GM21619 (cell line): ENCODE measurements at regions not wholly inside any gene's neighbourhood (a gene's known extent, or its start where the extent isn't known, plus 50 kb on each side); places are given as distances from the start of the nearest gene placed in this dataset.
"Not testable (repeated sequence)": the region's sequence is repeated elsewhere in the genome, so short reads cannot be mapped to it uniquely, and the experiment has no call there.

Source experiments
- ATAC-seq: cut with Tn5 transposase; IDR thresholded peaks from one replicate; pipeline ENCODE4 v1.9.1; 2021; ENCODE audit not compliant: unreplicated experiment

DNA sequence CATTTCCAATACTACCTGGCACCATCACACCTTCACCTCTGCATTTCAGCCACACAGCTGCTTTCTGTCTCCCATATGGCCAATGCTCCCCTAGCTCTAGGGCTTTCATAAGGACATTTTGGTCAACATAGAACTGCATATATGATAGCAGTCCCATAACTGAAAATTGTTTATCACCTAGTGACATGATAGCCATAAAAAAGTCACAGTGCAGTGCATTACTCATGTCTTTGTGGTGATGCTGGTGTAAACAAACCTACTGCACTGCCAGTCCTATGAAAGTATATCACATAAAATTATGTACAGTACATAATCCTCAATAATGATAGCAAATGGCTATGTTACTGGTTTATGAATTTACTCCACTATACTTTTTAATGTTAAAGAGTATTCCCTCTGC is 221.0 kb downstream of the NAF1 start:
- no peak for ATAC-seq

- ATAC-seq = no peak
Measured at GRCh38 chr4:162943263-162943662, 223.4 kb downstream of the NAF1 start.

DNA sequence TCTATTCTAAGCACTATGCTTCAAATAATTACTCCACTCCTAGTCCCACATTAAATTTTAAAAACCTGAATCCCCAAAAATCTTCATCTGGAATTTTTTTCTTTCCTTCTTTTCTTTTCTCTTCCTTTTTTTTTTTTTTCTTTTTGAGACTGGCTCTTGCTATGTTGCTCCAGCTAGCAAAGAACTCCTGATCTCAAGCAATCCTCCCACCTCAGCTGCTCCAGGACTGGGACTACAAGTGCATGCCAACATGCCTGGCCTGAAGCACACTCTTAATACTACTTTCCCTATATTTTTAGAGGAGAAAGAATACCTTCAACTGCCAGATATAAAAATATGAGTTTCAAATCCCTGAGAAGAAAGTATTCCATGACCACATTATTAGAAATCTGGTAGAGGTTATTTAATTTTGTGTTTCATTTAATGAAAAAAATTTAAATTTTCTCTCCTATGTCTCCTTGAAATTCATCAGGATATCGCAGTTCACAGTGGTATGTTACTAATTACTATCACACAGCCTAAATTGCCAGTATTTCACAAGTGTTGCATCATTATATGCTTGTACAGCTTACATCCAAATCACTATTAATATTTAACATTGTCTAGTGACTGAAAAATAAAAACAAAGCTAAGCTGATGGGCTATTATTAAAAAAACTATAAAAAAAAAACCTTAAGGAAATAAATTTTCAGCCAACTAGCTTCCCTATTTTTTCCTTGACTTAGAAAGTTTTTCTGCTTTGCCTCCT is 227.8 kb downstream of the NAF1 start:
- ATAC-seq = no peak

- ATAC-seq = no peak
Measured at GRCh38 chr4:162935214-162935613, 231.5 kb downstream of the NAF1 start.

DNA sequence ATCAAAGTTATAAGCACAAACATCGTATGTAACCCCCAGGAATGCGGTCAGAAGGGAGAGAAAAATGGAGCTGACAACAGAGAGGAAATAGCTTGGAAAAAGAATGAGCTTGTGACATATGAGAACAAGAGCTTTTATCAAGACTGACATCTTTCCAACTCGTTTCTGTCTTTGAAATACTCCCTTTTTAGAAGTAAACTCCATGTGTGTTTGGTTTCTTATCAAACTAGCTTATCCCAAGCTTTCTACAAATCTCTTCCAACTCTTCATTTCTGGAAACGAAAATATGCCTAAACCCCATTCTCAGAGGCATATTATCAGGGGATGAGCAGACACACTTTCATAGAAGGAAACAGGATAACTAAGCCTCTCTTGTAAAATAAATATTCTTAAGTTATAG is 235.4 kb downstream of the NAF1 start:
- no peak for ATAC-seq

DNA sequence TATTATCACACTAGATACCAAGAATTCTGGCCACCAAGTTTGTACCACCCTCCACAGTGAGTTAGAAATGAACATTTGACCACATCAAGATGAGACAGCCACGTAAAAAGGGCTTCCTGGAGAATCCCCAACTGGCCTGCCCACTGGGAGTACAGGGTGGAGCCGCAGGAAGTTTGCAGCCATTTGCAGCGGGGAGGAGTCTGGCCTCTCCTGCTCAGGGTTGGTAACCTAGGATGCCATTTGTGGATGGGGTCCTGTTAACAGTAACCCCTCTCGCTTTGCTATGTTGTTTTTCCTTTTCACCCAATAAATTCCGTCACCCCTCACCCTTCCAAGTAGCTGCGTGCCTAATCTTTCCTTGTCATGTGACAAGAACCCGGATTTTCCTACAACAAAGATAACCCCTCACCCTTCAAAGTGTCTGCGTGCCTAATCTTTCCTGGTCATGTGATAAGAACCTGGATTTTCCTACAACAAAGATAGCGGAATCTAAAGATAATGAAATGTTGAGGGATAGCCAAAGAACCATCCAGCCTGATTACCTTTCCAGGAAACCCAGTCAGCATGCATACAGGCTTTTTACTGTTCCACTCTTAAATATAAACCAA is 245.4 kb downstream of the NAF1 start:
- ATAC-seq = no peak

DNA sequence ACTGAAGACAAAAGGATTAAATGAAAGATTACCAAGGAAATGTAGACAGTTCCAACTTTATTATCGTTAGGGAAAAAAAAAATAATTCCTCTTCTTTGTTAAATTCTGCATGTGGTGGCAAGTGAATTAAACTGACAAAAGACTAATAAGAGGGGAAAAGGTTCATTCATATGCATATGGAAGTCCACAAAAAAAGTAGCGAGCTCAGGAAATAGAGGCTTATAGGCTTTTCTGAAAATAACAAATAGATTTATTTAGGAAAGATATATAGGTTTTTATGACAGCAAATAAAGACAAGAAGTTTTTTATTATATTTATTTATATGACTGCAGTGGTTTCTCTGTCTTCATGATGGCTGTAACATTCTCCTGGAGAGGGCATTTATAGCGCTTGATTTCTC is 246.0 kb downstream of the NAF1 start:
- ATAC-seq = no peak

GRCh38 chr4:162912482-162912881 is 254.2 kb downstream of the NAF1 start:
- peak; percentile 55 for ATAC-seq

- ATAC-seq = no peak
Measured at GRCh38 chr4:162911349-162911748, 255.3 kb downstream of the NAF1 start.

- no peak for ATAC-seq
Measured at GRCh38 chr4:162909952-162910351, 256.7 kb downstream of the NAF1 start.

GRCh38 chr4:162894387-162894786 is 272.3 kb downstream of the NAF1 start:
- ATAC-seq = no peak

DNA sequence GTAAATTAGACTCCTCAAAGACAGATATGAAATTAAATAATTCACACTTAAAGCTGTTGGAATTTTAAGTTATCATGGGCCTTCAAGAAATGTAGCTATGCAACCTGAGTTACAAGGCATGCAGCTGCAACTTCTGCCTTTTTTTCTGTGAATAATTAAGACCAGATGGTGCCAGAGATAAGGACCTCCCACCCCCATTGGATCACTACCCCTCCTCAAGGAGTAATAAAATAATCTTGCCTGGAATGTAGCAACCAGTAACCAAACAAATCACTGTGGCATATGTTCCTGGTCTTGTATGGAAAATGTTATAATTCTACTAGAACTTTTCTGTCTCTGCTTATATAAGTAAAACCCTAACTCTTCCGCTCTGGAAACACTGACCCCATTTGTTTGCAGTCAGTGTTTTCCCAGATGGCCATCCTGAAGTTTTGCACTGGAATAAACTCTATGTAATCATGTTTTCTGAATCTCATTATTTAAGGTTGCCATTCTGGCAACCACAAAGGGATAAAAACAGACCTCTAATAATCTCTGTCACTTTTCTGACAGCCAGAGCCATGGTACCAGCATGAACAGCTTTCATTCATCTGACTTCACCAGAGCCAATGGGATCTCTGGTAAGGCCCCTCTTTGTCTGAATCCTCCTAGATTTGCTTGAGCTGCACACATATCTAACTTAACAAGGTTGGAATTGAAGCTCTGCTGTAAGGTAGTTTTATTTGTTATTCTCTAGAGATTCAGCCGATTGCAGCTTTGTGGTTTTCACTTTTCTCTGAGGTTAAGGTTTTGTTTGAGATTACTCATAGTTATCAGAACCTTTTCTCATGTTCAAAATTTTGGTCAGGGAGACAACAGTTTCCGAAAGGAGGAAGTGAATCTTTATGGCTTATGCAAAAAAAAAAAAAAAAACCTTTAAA is 274.6 kb downstream of the NAF1 start:
- peak; percentile 99 for ATAC-seq

DNA sequence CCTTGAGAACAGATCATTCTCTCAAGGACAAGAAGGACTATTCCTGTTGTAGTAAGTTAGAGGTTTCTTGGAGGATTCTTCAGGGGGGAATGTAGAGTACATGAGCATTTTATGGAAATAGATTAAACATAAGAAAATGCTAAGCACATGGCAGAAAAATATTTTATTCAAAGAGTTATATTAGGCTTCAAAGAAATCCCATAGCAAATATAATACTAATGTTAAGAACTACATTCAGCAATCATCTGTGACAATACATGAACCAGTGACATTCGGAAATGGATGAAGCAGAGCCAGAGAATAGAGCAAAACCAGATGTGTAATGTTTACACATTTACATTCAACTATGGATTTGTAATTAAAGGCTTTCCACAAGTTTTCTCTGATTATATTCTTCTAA is 288.6 kb downstream of the NAF1 start:
- ATAC-seq = no peak

GRCh38 chr4:162874748-162875147 is 291.9 kb downstream of the NAF1 start:
- ATAC-seq = no peak

GRCh38 chr4:162871990-162872389 is 294.7 kb downstream of the NAF1 start:
- ATAC-seq = no peak

DNA sequence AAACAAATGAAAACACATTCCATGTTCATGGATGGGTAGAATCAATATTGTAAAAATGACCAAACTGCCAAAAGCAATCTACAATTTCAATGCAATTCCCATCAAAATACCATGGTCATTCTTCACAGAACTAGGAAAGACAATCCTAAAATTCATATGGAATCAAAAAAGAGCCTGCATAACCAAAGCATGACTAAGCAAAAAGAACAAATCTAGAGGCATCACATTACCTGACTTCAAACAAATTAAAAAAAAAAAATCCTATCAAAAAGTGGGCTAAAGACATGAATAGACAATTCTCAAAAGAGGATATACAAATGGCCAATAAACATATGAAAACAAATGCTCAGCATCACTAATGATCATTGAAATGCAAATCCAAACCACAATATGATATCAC is 297.5 kb downstream of the NAF1 start:
- no peak for ATAC-seq

DNA sequence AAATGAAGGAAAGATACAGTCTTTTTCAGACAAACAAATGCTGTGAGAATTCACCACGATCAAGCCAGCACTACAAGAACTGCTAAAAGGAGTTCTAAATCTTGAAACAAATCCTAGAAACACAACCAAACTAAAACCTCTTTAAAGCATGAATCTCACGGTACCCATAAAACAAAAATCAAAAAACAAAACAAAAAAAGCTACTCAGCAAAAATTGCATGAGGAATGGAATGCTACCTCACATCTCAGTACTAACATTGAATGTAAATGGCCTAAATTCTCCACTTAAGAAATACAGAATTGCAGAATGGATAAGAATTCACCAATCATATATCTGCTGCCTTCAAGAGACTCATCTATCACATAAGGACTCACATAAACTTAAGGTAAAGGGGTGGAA is 300.1 kb downstream of the NAF1 start:
- no peak for ATAC-seq

DNA sequence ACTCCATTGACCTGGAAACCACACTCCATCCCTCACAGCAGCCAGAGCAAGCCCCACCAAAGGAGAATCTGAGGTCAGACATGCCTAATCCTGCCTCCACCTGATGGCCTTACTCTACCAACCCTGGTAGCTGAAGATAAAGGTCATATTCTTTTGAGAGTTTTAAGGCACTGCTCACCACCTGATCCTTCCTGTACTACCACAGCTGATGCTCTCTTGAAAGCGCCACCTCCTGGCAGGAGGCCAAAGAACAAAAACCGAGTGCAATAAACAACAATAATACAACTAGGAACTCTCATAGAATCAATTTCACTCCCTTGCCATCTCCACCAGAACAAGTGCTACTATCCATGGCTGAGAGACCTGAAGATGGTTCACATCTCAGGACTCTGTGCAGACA is 301.6 kb downstream of the NAF1 start:
- ATAC-seq = peak; percentile 45

- no peak for ATAC-seq
Measured at GRCh38 chr4:162853788-162854187, 312.9 kb downstream of the NAF1 start.

DNA sequence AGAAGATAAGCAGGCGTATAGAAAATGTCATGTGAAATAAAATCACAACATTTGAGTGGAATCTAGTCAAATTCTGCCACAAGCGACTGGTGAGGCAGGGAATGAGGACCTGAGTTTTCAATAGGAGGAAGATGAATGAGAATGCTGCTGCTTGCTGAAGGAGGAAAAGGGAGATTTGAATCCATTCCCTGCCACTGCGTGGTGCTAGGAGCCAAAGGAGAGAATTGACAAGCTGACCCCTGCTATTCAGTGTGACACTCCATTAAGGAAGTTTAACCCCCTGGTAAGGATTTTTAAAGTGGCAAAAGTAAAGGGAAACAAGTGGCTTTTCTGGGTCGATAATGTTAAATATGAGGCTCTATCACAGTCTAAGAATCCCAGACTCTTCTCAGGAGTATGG is 314.0 kb downstream of the NAF1 start:
- no peak for ATAC-seq

GRCh38 chr4:162851241-162851758 is 315.4 kb downstream of the NAF1 start:
- ATAC-seq = not testable (repeated sequence)

GRCh38 chr4:162849937-162850336 is 316.8 kb downstream of the NAF1 start:
- no peak for ATAC-seq
